C4-2B (cell line): ENCODE measurements at regions not wholly inside any gene's neighbourhood (a gene's known extent, or its start where the extent isn't known, plus 50 kb on each side); places are given as distances from the start of the nearest gene placed in this dataset.

Source experiments
- ZFX ChIP-seq: fragments of 450-650 bp; IDR thresholded peaks from 2 replicates; pipeline ENCODE4 v1.6.1; 2017
- TF ChIP-seq, protein P1 (sequence below): fragments of 450-650 bp; conservative IDR thresholded peaks from 2 replicates; pipeline ENCODE4 v1.5.1; 2017; ENCODE audit warnings: mild to moderate bottlenecking

DNA sequence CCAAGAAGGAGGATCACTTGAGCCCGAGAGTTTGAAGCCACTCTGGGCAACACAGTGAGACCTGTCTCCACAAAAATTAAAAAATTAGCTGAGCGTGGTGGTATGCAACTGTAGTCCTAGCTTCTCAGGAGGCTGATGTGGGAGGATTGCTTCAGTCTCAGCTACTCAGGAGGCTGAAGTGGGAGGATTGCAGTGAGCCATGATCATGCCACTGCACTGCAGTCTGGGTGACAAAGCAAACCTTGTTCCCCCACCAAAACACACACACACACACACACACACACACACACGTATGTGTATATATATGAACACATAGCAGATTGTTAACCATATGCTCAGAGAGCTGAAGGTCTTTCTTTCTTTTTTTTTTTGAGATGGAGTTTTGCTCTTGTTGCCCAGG is 157.5 kb upstream of the MAST4 start:
- TF ChIP-seq, protein P1, sequence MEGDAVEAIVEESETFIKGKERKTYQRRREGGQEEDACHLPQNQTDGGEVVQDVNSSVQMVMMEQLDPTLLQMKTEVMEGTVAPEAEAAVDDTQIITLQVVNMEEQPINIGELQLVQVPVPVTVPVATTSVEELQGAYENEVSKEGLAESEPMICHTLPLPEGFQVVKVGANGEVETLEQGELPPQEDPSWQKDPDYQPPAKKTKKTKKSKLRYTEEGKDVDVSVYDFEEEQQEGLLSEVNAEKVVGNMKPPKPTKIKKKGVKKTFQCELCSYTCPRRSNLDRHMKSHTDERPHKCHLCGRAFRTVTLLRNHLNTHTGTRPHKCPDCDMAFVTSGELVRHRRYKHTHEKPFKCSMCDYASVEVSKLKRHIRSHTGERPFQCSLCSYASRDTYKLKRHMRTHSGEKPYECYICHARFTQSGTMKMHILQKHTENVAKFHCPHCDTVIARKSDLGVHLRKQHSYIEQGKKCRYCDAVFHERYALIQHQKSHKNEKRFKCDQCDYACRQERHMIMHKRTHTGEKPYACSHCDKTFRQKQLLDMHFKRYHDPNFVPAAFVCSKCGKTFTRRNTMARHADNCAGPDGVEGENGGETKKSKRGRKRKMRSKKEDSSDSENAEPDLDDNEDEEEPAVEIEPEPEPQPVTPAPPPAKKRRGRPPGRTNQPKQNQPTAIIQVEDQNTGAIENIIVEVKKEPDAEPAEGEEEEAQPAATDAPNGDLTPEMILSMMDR, result no peak
- TF ChIP-seq ZFX, result no peak
